ENCODE measurements at regions not wholly inside any gene's neighbourhood (a gene's known extent, or its start where the extent isn't known, plus 50 kb on each side); places are given as distances from the start of the nearest gene placed in this dataset. TPM values are rescaled to one million over a fixed set of nuclear protein-coding genes. Genes with fewer than 3 reads are reported as not detected.

DNA sequence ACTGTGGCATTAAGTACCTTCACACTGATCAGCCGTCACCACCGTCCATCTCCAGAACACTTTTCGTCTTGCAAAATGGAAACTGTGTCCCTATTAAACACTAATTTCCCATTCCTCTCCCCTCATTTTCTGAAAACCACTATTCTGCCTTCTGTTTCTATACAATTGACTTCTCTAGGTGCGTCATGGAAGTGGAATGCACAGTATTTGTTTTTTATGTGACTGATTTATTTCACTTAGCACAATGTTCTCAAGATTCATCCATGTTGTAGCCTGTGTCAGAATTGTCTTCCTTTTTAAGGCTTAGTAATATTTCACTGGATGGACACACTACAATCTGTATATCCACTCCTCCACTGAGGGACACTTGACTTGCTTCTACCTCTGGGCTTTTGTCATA lies 53.8 kb upstream of the PDE10A start:
- no peak for TF ChIP-seq POLR2A (IDR thresholded peaks at IDR 0.05)
- TF ChIP-seq, protein P1, sequence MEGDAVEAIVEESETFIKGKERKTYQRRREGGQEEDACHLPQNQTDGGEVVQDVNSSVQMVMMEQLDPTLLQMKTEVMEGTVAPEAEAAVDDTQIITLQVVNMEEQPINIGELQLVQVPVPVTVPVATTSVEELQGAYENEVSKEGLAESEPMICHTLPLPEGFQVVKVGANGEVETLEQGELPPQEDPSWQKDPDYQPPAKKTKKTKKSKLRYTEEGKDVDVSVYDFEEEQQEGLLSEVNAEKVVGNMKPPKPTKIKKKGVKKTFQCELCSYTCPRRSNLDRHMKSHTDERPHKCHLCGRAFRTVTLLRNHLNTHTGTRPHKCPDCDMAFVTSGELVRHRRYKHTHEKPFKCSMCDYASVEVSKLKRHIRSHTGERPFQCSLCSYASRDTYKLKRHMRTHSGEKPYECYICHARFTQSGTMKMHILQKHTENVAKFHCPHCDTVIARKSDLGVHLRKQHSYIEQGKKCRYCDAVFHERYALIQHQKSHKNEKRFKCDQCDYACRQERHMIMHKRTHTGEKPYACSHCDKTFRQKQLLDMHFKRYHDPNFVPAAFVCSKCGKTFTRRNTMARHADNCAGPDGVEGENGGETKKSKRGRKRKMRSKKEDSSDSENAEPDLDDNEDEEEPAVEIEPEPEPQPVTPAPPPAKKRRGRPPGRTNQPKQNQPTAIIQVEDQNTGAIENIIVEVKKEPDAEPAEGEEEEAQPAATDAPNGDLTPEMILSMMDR (IDR thresholded peaks at IDR 0.05), result no peak
- Histone ChIP-seq H3K27me3 (no peaks in the 10 kb centered on the region), H3K36me3 (no peaks in the 10 kb centered on the region), H3K27ac (no peak overlapping the region), H3K9me3 (no peaks in the 10 kb centered on the region), H3K4me1 (no peaks in the 10 kb centered on the region), H3K4me3 (no peak overlapping the region)
- intact Hi-C loops (cut with DNase I; ENCODE audit: low total_unique reads), result no loop called here
- DNase-seq, result no peak

DNA sequence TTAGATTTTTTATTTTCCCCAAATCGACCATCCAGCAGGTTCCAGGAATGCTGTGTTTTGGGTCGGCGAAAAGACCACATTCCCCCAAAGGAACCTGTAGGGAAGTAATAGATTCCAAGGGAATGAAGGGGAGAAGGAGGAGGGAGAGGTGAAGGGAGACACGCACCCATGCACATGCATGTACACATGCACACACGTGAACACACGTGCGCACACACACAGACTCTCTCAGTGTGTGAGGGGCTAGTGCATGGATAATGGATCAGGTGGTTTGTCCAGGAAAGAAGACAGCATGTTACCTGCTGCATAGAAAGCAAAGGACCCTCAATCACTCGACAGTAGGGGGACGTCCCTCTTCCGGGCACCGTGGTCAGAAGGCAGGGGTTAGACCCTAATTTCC lies 52.4 kb upstream of the PDE10A start:
- H3K36me3 ChIP-seq, result no peaks in the 10 kb centered on the region
- DNase-seq, result no peak
- H3K27me3 ChIP-seq, result no peaks in the 10 kb centered on the region
- H3K4me1 ChIP-seq, result no peaks in the 10 kb centered on the region
- TF ChIP-seq, protein P1 (IDR thresholded peaks at IDR 0.05), result no peak
- no peak for TF ChIP-seq POLR2A (IDR thresholded peaks at IDR 0.05)
- no peak overlapping the region for H3K4me3 ChIP-seq
- intact Hi-C loops (cut with DNase I; ENCODE audit: low total_unique reads), result no loop called here
- no peaks in the 10 kb centered on the region for H3K9me3 ChIP-seq
- no peak overlapping the region for H3K27ac ChIP-seq

DNA sequence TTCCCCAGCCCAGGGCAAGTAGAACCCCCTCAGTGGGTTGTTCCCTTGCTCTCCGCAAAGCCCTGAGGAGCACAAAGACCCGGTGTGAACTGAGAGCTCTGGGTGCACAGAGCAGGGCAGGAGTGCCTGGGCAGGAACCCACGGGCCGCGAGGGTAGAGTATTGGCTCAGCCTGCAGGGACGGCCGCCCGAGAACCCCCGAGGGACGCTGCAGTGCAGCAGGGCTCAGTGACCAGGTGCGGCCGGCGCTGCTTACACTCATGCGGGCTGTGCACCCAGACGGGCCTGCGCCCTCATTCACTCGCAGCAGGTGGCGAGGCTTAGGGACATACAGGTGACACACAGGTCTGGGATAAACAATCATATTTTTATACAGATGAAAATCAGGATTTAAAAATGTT lies 51.9 kb upstream of the PDE10A start:
- Histone ChIP-seq H3K27me3 (no peaks in the 10 kb centered on the region), H3K36me3 (no peaks in the 10 kb centered on the region), H3K9me3 (no peaks in the 10 kb centered on the region), H3K4me3 (no peak overlapping the region), H3K27ac (no peak overlapping the region), H3K4me1 (no peaks in the 10 kb centered on the region)
- DNase-seq, result no peak
- intact Hi-C loops (cut with DNase I; ENCODE audit: low total_unique reads), result no loop called here
- TF ChIP-seq, protein P1 (IDR thresholded peaks at IDR 0.05), result no peak
- TF ChIP-seq POLR2A (IDR thresholded peaks at IDR 0.05), result no peak

DNA sequence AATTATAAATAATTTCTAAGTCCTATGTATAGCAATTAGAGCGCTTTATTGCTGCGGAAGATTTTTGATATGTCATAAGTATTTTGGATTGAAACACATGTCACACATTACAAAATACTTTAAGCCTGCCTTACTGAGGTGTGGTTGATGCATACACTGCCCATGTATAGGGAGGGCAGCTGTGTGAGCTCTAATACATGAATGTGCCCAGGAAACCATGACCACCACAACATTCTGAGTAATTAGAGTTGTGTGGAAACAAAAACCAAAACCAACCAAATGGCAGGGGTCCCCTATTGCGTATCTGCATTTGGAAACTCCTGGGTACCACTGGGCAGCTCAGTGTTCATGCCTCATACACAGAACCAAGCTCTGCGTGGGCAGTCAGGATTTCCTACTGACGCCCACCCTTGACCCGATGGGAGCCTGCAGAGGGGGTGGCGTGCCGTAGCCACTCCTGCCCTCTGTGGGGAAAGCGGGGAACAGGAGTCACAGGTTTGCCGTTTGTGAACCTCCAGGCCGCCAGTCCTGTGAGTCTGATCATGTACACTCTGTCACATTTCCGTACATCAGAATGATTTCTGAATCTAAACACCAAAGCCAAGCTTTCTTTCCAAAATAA lies 50.9 kb upstream of the PDE10A start:
- H3K36me3 ChIP-seq, result no peaks in the 10 kb centered on the region
- no peak for DNase-seq
- no peak overlapping the region for H3K4me3 ChIP-seq
- intact Hi-C loops (cut with DNase I; ENCODE audit: low total_unique reads), result no loop called here
- H3K27ac ChIP-seq, result no peak overlapping the region
- no peaks in the 10 kb centered on the region for H3K27me3 ChIP-seq
- no peak for TF ChIP-seq POLR2A (IDR thresholded peaks at IDR 0.05)
- TF ChIP-seq, protein P1 (IDR thresholded peaks at IDR 0.05), result no peak
- no peaks in the 10 kb centered on the region for H3K4me1 ChIP-seq
- no peaks in the 10 kb centered on the region for H3K9me3 ChIP-seq

Small RNAs in the stretch of these regions (small RNA-seq; reads per million reads assigned to genes)
- gene RNU6-730P, result not detected

Data from uterus (tissue), 3 donors.